ENCODE measurements at regions not wholly inside any gene's neighbourhood (a gene's known extent, or its start where the extent isn't known, plus 50 kb on each side); places are given as distances from the start of the nearest gene placed in this dataset.

DNA sequence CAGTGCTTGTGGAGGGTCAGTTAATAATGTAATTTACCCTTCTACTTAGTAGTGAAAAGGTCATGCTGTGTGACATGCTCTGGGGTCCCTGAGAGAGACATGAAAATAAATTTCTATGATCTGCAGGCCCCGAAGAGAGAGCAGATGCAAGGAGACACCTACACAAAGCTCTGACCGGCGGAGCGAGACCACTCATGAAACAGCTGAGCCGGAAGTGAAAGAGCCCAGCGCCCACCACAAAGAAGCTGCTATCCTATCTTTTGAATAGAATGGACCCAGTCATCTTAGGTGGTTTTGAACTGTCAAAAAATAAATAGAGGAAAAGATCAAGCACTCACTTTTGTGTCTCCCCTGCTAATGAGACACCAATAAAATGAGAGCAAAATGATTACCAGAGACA is 190.0 kb downstream of the MED10 start:
- Histone ChIP-seq H3K4me3 (ENCODE audit: extremely low read depth in 1 of 4, insufficient read depth in 2 of 4, low read depth in 3 of 4, low read length in 4 of 4) (no peak overlapping the region), H3K4me2 (ENCODE audit: insufficient read depth in 1 of 2, low read depth in 2 of 2, low read length in 2 of 2) (no peak overlapping the region), H3K79me2 (ENCODE audit: control insufficient read depth in 1 of 2, insufficient read depth in 2 of 2, low read length in 2 of 2) (no peaks in the 10 kb centered on the region), H3K79me1 (ENCODE audit: low read depth, low read length) (no peaks in the 10 kb centered on the region), H3K56ac (replicated peaks; ENCODE audit: insufficient read length, low read depth, low read length) (no peak overlapping the region), H2BK15ac (ENCODE audit: low read length) (no peak overlapping the region), H4K20me1 (replicated peaks in 1 of 2; ENCODE audit: control insufficient read depth in 1 of 2, insufficient read depth in 2 of 2, low read length in 2 of 2) (peaks cover 0 to 1% of the 10 kb centered on the region in 2 experiments), H3K27me3 (replicated peaks in 1 of 4; ENCODE audit: control insufficient read depth in 3 of 4, extremely low read depth in 1 of 4, insufficient read depth in 3 of 4, low read length in 3 of 4) (no peaks in the 10 kb centered on the region), H3K18ac (ENCODE audit: extremely low read depth, low read length) (no peak overlapping the region), H2BK12ac (ENCODE audit: low read depth, low read length) (no peak overlapping the region), H2AK5ac (ENCODE audit: low read depth, low read length) (no peak overlapping the region), H2BK5ac (ENCODE audit: low read depth, low read length) (no peak overlapping the region), H2AFZ (ENCODE audit: low read length) (no peak overlapping the region), H4K91ac (replicated peaks; ENCODE audit: insufficient read length, low read length) (no peak overlapping the region), H3K36me3 (ENCODE audit: control insufficient read depth in 2 of 4, insufficient read depth in 4 of 4, low read length in 3 of 4) (no peaks in the 10 kb centered on the region), H3K23ac (ENCODE audit: insufficient read length) (no peak overlapping the region), H4K5ac (ENCODE audit: insufficient read length, low read depth, low read length) (no peak overlapping the region), H3K4ac (replicated peaks; ENCODE audit: insufficient read length, low read depth, low read length) (no peak overlapping the region), H2BK120ac (replicated peaks; ENCODE audit: low read depth, low read length) (no peak overlapping the region), H3K27ac (ENCODE audit: low read depth, low read length) (no peak overlapping the region), H3K9ac (replicated peaks in 1 of 4; ENCODE audit: extremely low read depth in 1 of 4, low read depth in 3 of 4, low read length in 3 of 4) (no peak overlapping the region), H2BK20ac (ENCODE audit: low read length) (no peak overlapping the region), H4K8ac (ENCODE audit: extremely low read depth, insufficient read depth, low read length) (no peak overlapping the region), H3K9me3 (ENCODE audit: insufficient read depth in 2 of 2, low read depth in 1 of 2, low read length in 1 of 2) (no peaks in the 10 kb centered on the region), H3K4me1 (replicated peaks in 1 of 4; ENCODE audit: control insufficient read depth in 3 of 4, insufficient read depth in 4 of 4, low read length in 3 of 4) (no peaks in the 10 kb centered on the region; a peak in 1 of 7 replicates), H3K14ac (ENCODE audit: insufficient read length) (no peak overlapping the region), H3K23me2 (ENCODE audit: low read depth, low read length) (peaks cover 1% of the 10 kb centered on the region; the same call in 1 of the 2 replicates)
- FAIRE-seq (no peak), DNase-seq (ENCODE audit: low read depth in 1 of 2, low spot score in 2 of 2) (no peak)
- TF ChIP-seq SRF (IDR thresholded peaks at IDR 0.05; ENCODE audit: low read depth, low read length) = no peak
- no peak for TF ChIP-seq TAF1 (IDR thresholded peaks at IDR 0.05; ENCODE audit: low read depth, low read length)
- TF ChIP-seq RFX5 (IDR thresholded peaks at IDR 0.05; ENCODE audit: borderline replicate concordance, low read depth, low read length) = no peak
- no peak for TF ChIP-seq SP2 (IDR thresholded peaks at IDR 0.05; ENCODE audit: low read length)
- TF ChIP-seq RXRA (IDR thresholded peaks at IDR 0.05; ENCODE audit: insufficient read depth, low read depth, low read length) = no peak
- no peak for TF ChIP-seq BACH1 (IDR thresholded peaks at IDR 0.05; ENCODE audit: low read length)
- TF ChIP-seq RAD21 (IDR thresholded peaks at IDR 0.05 in 1 of 2, conservative IDR thresholded peaks at IDR 0.05 in 1 of 2; ENCODE audit: low read depth in 2 of 2, low read length in 2 of 2) = no peak
- WGBS, 2 experiments (ENCODE audit: extremely low coverage in 1 of 2, insufficient coverage in 1 of 2, insufficient read length in 1 of 2, insufficient replicate concordance in 2 of 2, low coverage in 1 of 2, low lambda C conversion rate in 2 of 2, missing lambda C conversion rate in 1 of 2) = 97% methylated on average over 6 of the region's 6 CpGs; no CpG with 5 or more reads in 1 of the 2 experiments
- ChIA-PET CTCF (ENCODE audit: partially characterized antibody) (no interaction called here), POLR2A (ENCODE audit: partially characterized antibody) (no interaction called here)

Measured in H1 (cell line).